Retinal pigment epithelial cell (primary cell): ENCODE measurements at regions not wholly inside any gene's neighbourhood (a gene's known extent, or its start where the extent isn't known, plus 50 kb on each side); places are given as distances from the start of the nearest gene placed in this dataset.

Source experiments
- DNase-seq: peaks from one replicate; pipeline ENCODE4 v3.0.0-alpha.2; 2010; ENCODE audit warnings: low read depth
- H3K4me3 ChIP-seq: 2 replicates; pipeline ENCODE4 v1.5.1; 2011; ENCODE audit warnings: mild to moderate bottlenecking, low read length, control low read depth, moderate library complexity
- CTCF ChIP-seq: conservative IDR thresholded peaks from 2 replicates; pipeline ENCODE4 v1.5.1; 2011; ENCODE audit warnings: low read depth, low read length, control low read depth, inconsistent platforms

GRCh38 chr13:68050761-68051160 lies 820.6 kb upstream of the PCDH9 start:
- no peak for TF ChIP-seq CTCF
- no peak for DNase-seq
- no peak overlapping the region for H3K4me3 ChIP-seq

- no peak for TF ChIP-seq CTCF
- no peak for DNase-seq
- no peak overlapping the region for H3K4me3 ChIP-seq
Observed at GRCh38 chr13:68048802-68049359, 818.7 kb upstream of the PCDH9 start.

- no peak overlapping the region for H3K4me3 ChIP-seq
- TF ChIP-seq CTCF, result no peak
- DNase-seq, result peak; percentile 4
Observed at GRCh38 chr13:68047889-68048288, 817.8 kb upstream of the PCDH9 start.

GRCh38 chr13:68046903-68047302 lies 816.8 kb upstream of the PCDH9 start:
- no peak overlapping the region for H3K4me3 ChIP-seq
- TF ChIP-seq CTCF, result no peak
- no peak for DNase-seq

GRCh38 chr13:68030152-68030809 lies 800.1 kb upstream of the PCDH9 start:
- DNase-seq, result no peak
- no peak for TF ChIP-seq CTCF

GRCh38 chr13:68028701-68029100 lies 798.6 kb upstream of the PCDH9 start:
- no peak overlapping the region for H3K4me3 ChIP-seq
- TF ChIP-seq CTCF, result no peak
- DNase-seq, result no peak

More at GRCh38 chr13:68030152-68030809, 800.1 kb upstream of the PCDH9 start:
- no peak overlapping the region for H3K4me3 ChIP-seq

- no peak for DNase-seq
- no peak overlapping the region for H3K4me3 ChIP-seq
- TF ChIP-seq CTCF, result no peak
Observed at GRCh38 chr13:68027306-68027705, 797.2 kb upstream of the PCDH9 start.
